H1 (cell line): ENCODE measurements at regions not wholly inside any gene's neighbourhood (a gene's known extent, or its start where the extent isn't known, plus 50 kb on each side); places are given as distances from the start of the nearest gene placed in this dataset.

Experiments
- CTCF ChIA-PET: fragments of 300-600 bp; sonication (Branson Sonifier 250); formaldehyde crosslinking; loops from one replicate; lab custom pipeline; 2021; ENCODE audit not compliant: partially characterized antibody; lab: Charles Lee
- POLR2A ChIA-PET: fragments of 300-600 bp; sonication (Branson Sonifier 250); formaldehyde crosslinking; loops from one replicate; lab custom pipeline; 2021; ENCODE audit warnings: inconsistent platforms; ENCODE audit not compliant: partially characterized antibody; lab: Charles Lee
- DNase-seq, 2 experiments: peaks; one replicate each; pipeline versions ENCODE4 v3.0.0 to v3.0.0-alpha.2; 2010 to 2022; ENCODE audit warnings: low spot score in 2 of 2, low read depth in 1 of 2, mixed read lengths in 1 of 2
- FAIRE-seq: peaks from 2 replicates; lab custom pipeline; 2011; peaks lifted over from hg19 to GRCh38; lab: Jason Lieb, UNC
- H2AFZ ChIP-seq: 2 replicates; pipeline ENCODE4 v1.8.1; 2012; ENCODE audit warnings: low read length, inconsistent platforms
- H2AK5ac ChIP-seq: 2 replicates; pipeline ENCODE4 v1.6.1; 2013; ENCODE audit warnings: low read depth, low read length
- H2BK120ac ChIP-seq: replicated peaks from 2 replicates; pipeline ENCODE3; 2013; ENCODE audit warnings: low read depth, low read length, inconsistent platforms
- H2BK12ac ChIP-seq: 2 replicates; pipeline ENCODE4 v1.6.1; 2013; ENCODE audit warnings: low read depth, low read length
- H2BK15ac ChIP-seq: 2 replicates; pipeline ENCODE4 v1.6.1; 2013; ENCODE audit warnings: low read length
- H2BK20ac ChIP-seq: 2 replicates; pipeline ENCODE4 v1.6.1; 2013; ENCODE audit warnings: low read length
- H2BK5ac ChIP-seq: 2 replicates; pipeline ENCODE4 v1.6.1; 2013; ENCODE audit warnings: low read depth, low read length
- H3K14ac ChIP-seq: 2 replicates; pipeline ENCODE4 v1.6.1; 2013; ENCODE audit warnings: inconsistent platforms; ENCODE audit not compliant: insufficient read length
- H3K18ac ChIP-seq: 2 replicates; pipeline ENCODE4 v1.6.1; 2013; ENCODE audit warnings: low read length; ENCODE audit errors: extremely low read depth
- H3K23ac ChIP-seq: 2 replicates; pipeline ENCODE4 v1.6.1; 2013; ENCODE audit warnings: inconsistent platforms; ENCODE audit not compliant: insufficient read length
- H3K23me2 ChIP-seq: 2 replicates; pipeline ENCODE4 v1.6.1; 2013; ENCODE audit warnings: low read depth, low read length
- H3K27ac ChIP-seq: 2 replicates; pipeline ENCODE4 v1.6.1; 2011; ENCODE audit warnings: low read depth, low read length, inconsistent platforms
- H3K27me3 ChIP-seq, 4 experiments: replicated peaks in 1 of 4; 1 replicate in 1 of 4; 2 replicates in 3 of 4; pipeline versions ENCODE4 v1.6.1 to v1.8.1; 2011 to 2013; ENCODE audit warnings: low read length in 3 of 4, mild to moderate bottlenecking in 3 of 4, inconsistent platforms in 2 of 4, mixed read lengths in 2 of 4, moderate library complexity in 1 of 4; ENCODE audit not compliant: control insufficient read depth in 3 of 4, insufficient read depth in 3 of 4; ENCODE audit errors: extremely low read depth in 1 of 4
- H3K36me3 ChIP-seq, 4 experiments: 2 replicates each; pipeline versions ENCODE4 v1.6.1 to v1.8.1; 2011 to 2013; ENCODE audit warnings: mild to moderate bottlenecking in 4 of 4, low read length in 3 of 4, moderate library complexity in 2 of 4, control low read depth in 1 of 4, inconsistent platforms in 1 of 4; ENCODE audit not compliant: insufficient read depth in 4 of 4, control insufficient read depth in 2 of 4
- H3K4ac ChIP-seq: replicated peaks from 2 replicates; pipeline ENCODE3; 2013; ENCODE audit warnings: low read length, low read depth, mixed read lengths, inconsistent platforms; ENCODE audit not compliant: insufficient read length
- H3K4me1 ChIP-seq, 4 experiments: replicated peaks in 1 of 4; 1 replicate in 1 of 4; 2 replicates in 3 of 4; pipeline versions ENCODE4 v1.6.1 to v1.8.1; 2011 to 2013; ENCODE audit warnings: low read length in 3 of 4, inconsistent platforms in 2 of 4, mixed read lengths in 1 of 4; ENCODE audit not compliant: insufficient read depth in 4 of 4, control insufficient read depth in 3 of 4
- H3K4me2 ChIP-seq, 2 experiments: 2 replicates each; pipeline versions ENCODE4 v1.6.1 to v1.8.1; 2011 to 2013; ENCODE audit warnings: low read depth in 2 of 2, low read length in 2 of 2, control low read depth in 1 of 2, inconsistent platforms in 1 of 2, mild to moderate bottlenecking in 1 of 2; ENCODE audit not compliant: insufficient read depth in 1 of 2
- H3K4me3 ChIP-seq, 4 experiments: fragments of 200-600, 300-600 bp in 1 of 4; sonication (generic), shearing (Covaris generic), sonication (Bioruptor Twin) in 1 of 4; 2 replicates each; pipeline versions ENCODE4 v1.5.1 to v1.8.1; 2011 to 2016; ENCODE audit warnings: low read length in 4 of 4, low read depth in 3 of 4, control low read depth in 2 of 4, inconsistent platforms in 2 of 4, mild to moderate bottlenecking in 2 of 4, mixed read lengths in 1 of 4, moderate library complexity in 1 of 4; ENCODE audit not compliant: insufficient read depth in 2 of 4; ENCODE audit errors: extremely low read depth in 1 of 4
- H3K56ac ChIP-seq: replicated peaks from 2 replicates; pipeline ENCODE3; 2013; ENCODE audit warnings: low read depth, mild to moderate bottlenecking, mixed read lengths, low read length, inconsistent platforms; ENCODE audit not compliant: insufficient read length
- H3K79me1 ChIP-seq: 2 replicates; pipeline ENCODE4 v1.6.1; 2013; ENCODE audit warnings: low read depth, low read length, control low read depth
- H3K79me2 ChIP-seq, 2 experiments: 2 replicates each; pipeline versions ENCODE4 v1.6.1 to v1.8.1; 2012 to 2013; ENCODE audit warnings: low read length in 2 of 2, mild to moderate bottlenecking in 2 of 2, inconsistent platforms in 1 of 2; ENCODE audit not compliant: insufficient read depth in 2 of 2, control insufficient read depth in 1 of 2
- H3K9ac ChIP-seq, 4 experiments: replicated peaks in 1 of 4; 1 replicate in 1 of 4; 2 replicates in 3 of 4; pipeline versions ENCODE4 v1.6.1 to v1.8.1; 2011 to 2013; ENCODE audit warnings: low read depth in 3 of 4, low read length in 3 of 4, control low read depth in 2 of 4, mild to moderate bottlenecking in 2 of 4, moderate library complexity in 2 of 4, inconsistent platforms in 1 of 4; ENCODE audit errors: extremely low read depth in 1 of 4
- H3K9me3 ChIP-seq, 2 experiments: 2 replicates each; pipeline versions ENCODE4 v1.6.1 to v1.8.1; 2012 to 2013; ENCODE audit warnings: mild to moderate bottlenecking in 2 of 2, moderate library complexity in 2 of 2, control low read depth in 1 of 2, inconsistent platforms in 1 of 2, low read depth in 1 of 2, low read length in 1 of 2, mixed read lengths in 1 of 2; ENCODE audit not compliant: insufficient read depth in 2 of 2
- H4K20me1 ChIP-seq, 2 experiments: replicated peaks in 1 of 2; 2 replicates each; pipeline versions ENCODE3 to v1.8.1; 2011 to 2013; ENCODE audit warnings: inconsistent platforms in 2 of 2, low read length in 2 of 2, mild to moderate bottlenecking in 1 of 2; ENCODE audit not compliant: insufficient read depth in 2 of 2, control insufficient read depth in 1 of 2
- H4K5ac ChIP-seq: 2 replicates; pipeline ENCODE4 v1.6.1; 2013; ENCODE audit warnings: low read length, low read depth, mixed read lengths, inconsistent platforms; ENCODE audit not compliant: insufficient read length
- H4K8ac ChIP-seq: 2 replicates; pipeline ENCODE4 v1.8.0; 2013; ENCODE audit warnings: mild to moderate bottlenecking, moderate library complexity, low read length, inconsistent platforms; ENCODE audit not compliant: insufficient read depth; ENCODE audit errors: extremely low read depth
- H4K91ac ChIP-seq: replicated peaks from 2 replicates; pipeline ENCODE3; 2013; ENCODE audit warnings: low read length, mixed read lengths, inconsistent platforms; ENCODE audit not compliant: insufficient read length
- CEBPB ChIP-seq: IDR thresholded peaks from 2 replicates; pipeline ENCODE4 v1.6.1; 2012; ENCODE audit warnings: low read depth, low read length
- CHD1 ChIP-seq: IDR thresholded peaks from 2 replicates; pipeline ENCODE4 v1.6.1; 2012; ENCODE audit warnings: low read depth, low read length, improper control_type of control experiment
- EP300 ChIP-seq, 2 experiments: IDR thresholded peaks; 1 replicate in 1 of 2; 2 replicates in 1 of 2; pipeline ENCODE4 v1.6.1; 2011 to 2012; ENCODE audit warnings: low read depth in 2 of 2, low read length in 2 of 2, mild to moderate bottlenecking in 2 of 2, borderline replicate concordance in 1 of 2, inconsistent platforms in 1 of 2, moderate library complexity in 1 of 2
- GABPA ChIP-seq: IDR thresholded peaks from 2 replicates; pipeline ENCODE4 v1.6.1; 2011; ENCODE audit warnings: mild to moderate bottlenecking, low read length, moderate library complexity, borderline replicate concordance; ENCODE audit not compliant: insufficient read depth
- RFX5 ChIP-seq: IDR thresholded peaks from 2 replicates; pipeline ENCODE4 v1.6.1; 2011; ENCODE audit warnings: low read depth, low read length, improper control_type of control experiment, borderline replicate concordance
- RXRA ChIP-seq: IDR thresholded peaks from 2 replicates; pipeline ENCODE4 v1.6.1; 2011; ENCODE audit warnings: low read depth, mild to moderate bottlenecking, low read length, moderate library complexity; ENCODE audit not compliant: insufficient read depth
- SP4 ChIP-seq: IDR thresholded peaks from 2 replicates; pipeline ENCODE4 v1.6.1; 2012; ENCODE audit warnings: low read length, inconsistent platforms
- WGBS, 2 experiments: shearing (Covaris generic) in 1 of 2; methylation state at CpG; one replicate each; pipeline versions ENCODE4 v1.1.6 to v1.1.7; 2013 to 2015; ENCODE audit warnings: low lambda C conversion rate in 2 of 2, mixed read lengths in 2 of 2, inconsistent platforms in 1 of 2, low coverage in 1 of 2, missing lambda C conversion rate in 1 of 2; ENCODE audit not compliant: insufficient replicate concordance in 2 of 2, insufficient coverage in 1 of 2, insufficient read length in 1 of 2; ENCODE audit errors: extremely low coverage in 1 of 2, missing lambda C conversion rate in 1 of 2; 5-methylcytosine and 5-hydroxymethylcytosine counted together
- TF ChIP-seq, protein P1 (sequence below): IDR thresholded peaks from 2 replicates; pipeline ENCODE4 v1.6.1; 2012; ENCODE audit warnings: inconsistent platforms

DNA sequence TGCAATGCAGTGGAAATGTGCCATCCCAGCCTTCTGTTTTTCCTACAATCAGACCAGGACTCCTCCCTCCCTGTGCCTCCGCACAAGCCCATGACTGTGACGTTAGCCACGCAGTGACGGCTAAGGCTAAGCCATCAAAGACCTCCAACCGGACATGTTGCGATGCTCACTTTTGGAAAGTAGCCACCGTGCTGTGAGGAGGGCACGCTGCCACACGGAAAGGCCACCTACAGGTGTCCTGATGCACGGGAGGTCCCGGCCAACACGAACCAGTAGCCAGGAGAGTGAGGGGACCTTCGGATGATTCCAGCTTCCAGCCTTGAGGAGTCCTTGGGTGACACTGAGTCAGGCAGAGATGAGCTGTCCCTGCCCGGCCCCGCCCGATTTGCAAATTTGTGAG, 53.9 kb downstream of the FOXL1 start:
- no peaks in the 10 kb centered on the region for H3K79me2 ChIP-seq
- H3K4me1 ChIP-seq: no peaks in the 10 kb centered on the region
- H2AK5ac ChIP-seq: no peak overlapping the region
- FAIRE-seq (no peak), DNase-seq (no peak)
- no peak overlapping the region for H3K4me3 ChIP-seq
- no peak overlapping the region for H3K56ac ChIP-seq
- no peaks in the 10 kb centered on the region for H3K79me1 ChIP-seq
- no peak overlapping the region for H3K27ac ChIP-seq
- H2BK15ac ChIP-seq: no peak overlapping the region
- no peak overlapping the region for H2BK20ac ChIP-seq
- no peaks in the 10 kb centered on the region for H3K23me2 ChIP-seq
- peak overlapping the region; percentile 9; the same call in 1 of the 2 replicates for H4K8ac ChIP-seq
- H3K9me3 ChIP-seq: peaks cover 0 to 2% of the 10 kb centered on the region in 2 experiments; a peak in 1 of 4 replicates
- H2BK120ac ChIP-seq: no peak overlapping the region
- H2BK5ac ChIP-seq: no peak overlapping the region
- no peak overlapping the region for H2AFZ ChIP-seq
- no peaks in the 10 kb centered on the region for H4K20me1 ChIP-seq
- H4K5ac ChIP-seq: no peak overlapping the region
- no peak overlapping the region for H3K4ac ChIP-seq
- H3K27me3 ChIP-seq: 0 out of 7 replicates have a peak, but pooled peaks cover 0 to 2% (median 0%) of the 10 kb centered on the region in 4 experiments
- WGBS, 2 experiments: 96% methylated on average over 16 of the region's 16 CpGs; no CpG with 5 or more reads in 1 of the 2 experiments
- H2BK12ac ChIP-seq: no peak overlapping the region
- H3K4me2 ChIP-seq: no peak overlapping the region
- no peak overlapping the region for H3K9ac ChIP-seq
- CTCF ChIA-PET: no interaction called here
- POLR2A ChIA-PET: no interaction called here
- H4K91ac ChIP-seq: no peak overlapping the region
- H3K14ac ChIP-seq: no peak overlapping the region
- H3K23ac ChIP-seq: no peak overlapping the region
- no peaks in the 10 kb centered on the region for H3K36me3 ChIP-seq
- no peak overlapping the region for H3K18ac ChIP-seq
- TF ChIP-seq CHD1 (no peak), SP4 (no peak), EP300 (IDR thresholded peaks at IDR 0.05; ENCODE audit: borderline replicate concordance in 1 of 2, low read depth in 2 of 2, low read length in 2 of 2) (no peak), CEBPB (no peak), GABPA (no peak), RFX5 (no peak), RXRA (no peak)
- TF ChIP-seq, protein P1, sequence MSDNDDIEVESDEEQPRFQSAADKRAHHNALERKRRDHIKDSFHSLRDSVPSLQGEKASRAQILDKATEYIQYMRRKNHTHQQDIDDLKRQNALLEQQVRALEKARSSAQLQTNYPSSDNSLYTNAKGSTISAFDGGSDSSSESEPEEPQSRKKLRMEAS: no peak
